HCT116 (cell line): ENCODE measurements at regions not wholly inside any gene's neighbourhood (a gene's known extent, or its start where the extent isn't known, plus 50 kb on each side); places are given as distances from the start of the nearest gene placed in this dataset.

Source experiments
- ATAC-seq: fragments of 200-7000 bp; cut with Tn5 transposase; 2 replicates; pipeline ENCODE4 v1.9.1; 2020; ENCODE audit warnings: mild to moderate bottlenecking, moderate library complexity
- BruUV-seq: library from RNA; stranded (reverse); fragments of 400-500 nt; replicated peaks from 2 replicates; lab custom pipeline; 2021; lab: Mats Ljungman, UMichigan
- CTCF ChIA-PET: fragments of 300-600 bp; sonication (Branson Sonifier 250); formaldehyde crosslinking; loops from one replicate; lab custom pipeline; 2021; ENCODE audit warnings: antibody characterized with exemption; lab: Charles Lee
- POLR2A ChIA-PET: fragments of 300-600, 350-600 bp; sonication (Branson Sonifier 250); formaldehyde crosslinking; loops from one replicate; lab custom pipeline; 2021; ENCODE audit warnings: antibody characterized with exemption; lab: Charles Lee
- RAD21 ChIA-PET, 2 experiments: fragments of 300-600 bp; sonication (Branson Sonifier 250); formaldehyde crosslinking; loops; one replicate each; lab custom pipeline; 2023; ENCODE audit warnings: low total read pairs in 2 of 2; ENCODE audit not compliant: uncharacterized antibody in 2 of 2, unreplicated experiment in 2 of 2, low non-redundant PET in 1 of 2; lab: Charles Lee
- DNase-seq: peaks from one replicate; pipeline ENCODE4 v3.0.0-alpha.2; 2010; ENCODE audit warnings: low read depth, low spot score
- H2AFZ ChIP-seq: fragments of 200-600 bp; shearing (Covaris generic), sonication (generic); 2 replicates; pipeline ENCODE4 v1.6.1; 2017; ENCODE audit warnings: low read depth, mixed run types, mixed read lengths, antibody characterized with exemption, low read length; ENCODE audit not compliant: poor library complexity, severe bottlenecking
- H3K27ac ChIP-seq: 2 replicates; pipeline ENCODE4 v1.5.1; 2012; ENCODE audit warnings: low read depth, low read length
- H3K27me3 ChIP-seq: fragments of 200-600 bp; sonication (generic); 2 replicates; pipeline ENCODE4 v1.6.1; 2016; ENCODE audit warnings: mixed run types, low read length, mixed read lengths; ENCODE audit not compliant: insufficient read depth
- H3K36me3 ChIP-seq, 2 experiments: fragments of 200-500 bp in 1 of 2; fragments of 200-600 bp in 1 of 2; sonication (Bioruptor generic) in 1 of 2; sonication (generic) in 1 of 2; 2 replicates each; pipeline versions ENCODE4 v1.5.1 to v1.6.1; 2014 to 2016; ENCODE audit warnings: low read length in 2 of 2, inconsistent platforms in 1 of 2, mixed read lengths in 1 of 2, mixed run types in 1 of 2; ENCODE audit not compliant: insufficient read depth in 2 of 2, control insufficient read depth in 1 of 2
- H3K4me1 ChIP-seq, 2 experiments: fragments of 200-600 bp in 1 of 2; sonication (generic) in 1 of 2; 2 replicates each; pipeline versions ENCODE4 v1.5.1 to v1.6.1; 2012 to 2017; ENCODE audit warnings: low read length in 2 of 2, inconsistent platforms in 1 of 2, mild to moderate bottlenecking in 1 of 2, mixed read lengths in 1 of 2, mixed run types in 1 of 2, moderate library complexity in 1 of 2; ENCODE audit not compliant: insufficient read depth in 2 of 2, control insufficient read depth in 1 of 2
- H3K4me2 ChIP-seq: fragments of 200-600 bp; sonication (generic); 2 replicates; pipeline ENCODE4 v1.6.1; 2017; ENCODE audit warnings: mixed run types, low read length, mixed read lengths
- H3K4me3 ChIP-seq, 2 experiments: fragments of 200-600 bp in 1 of 2; sonication (generic) in 1 of 2; replicated peaks in 1 of 2; 2 replicates each; pipeline ENCODE4 v1.5.1; 2011 to 2016; ENCODE audit warnings: low read length in 2 of 2, control low read depth in 1 of 2, low read depth in 1 of 2, mild to moderate bottlenecking in 1 of 2, mixed read lengths in 1 of 2, mixed run types in 1 of 2
- H3K79me2 ChIP-seq: fragments of 200-600 bp; sonication (generic); 2 replicates; pipeline ENCODE4 v1.6.1; 2017; ENCODE audit warnings: mild to moderate bottlenecking, mixed run types, low read length, moderate library complexity, mixed read lengths; ENCODE audit not compliant: insufficient read depth
- H3K9ac ChIP-seq: fragments of 200-600 bp; sonication (generic); 2 replicates; pipeline ENCODE4 v1.6.1; 2016; ENCODE audit warnings: low read length, mixed read lengths
- H3K9me2 ChIP-seq: fragments of 200-600 bp; sonication (generic), shearing (Covaris generic); 2 replicates; pipeline ENCODE4 v1.6.1; 2017; ENCODE audit warnings: mixed run types, mild to moderate bottlenecking, moderate library complexity; ENCODE audit not compliant: insufficient read depth
- H3K9me3 ChIP-seq, 2 experiments: fragments of 200-500 bp in 1 of 2; fragments of 200-600 bp in 1 of 2; sonication (Bioruptor generic) in 1 of 2; sonication (generic) in 1 of 2; 2 replicates each; pipeline ENCODE4 v1.6.1; 2014 to 2017; ENCODE audit warnings: low read length in 2 of 2, mixed read lengths in 2 of 2, inconsistent platforms in 1 of 2, low read depth in 1 of 2, mild to moderate bottlenecking in 1 of 2, mixed run types in 1 of 2, moderate library complexity in 1 of 2; ENCODE audit not compliant: control insufficient read depth in 1 of 2, insufficient read depth in 1 of 2
- H4K20me1 ChIP-seq: fragments of 200-600 bp; sonication (generic), shearing (Covaris generic); 2 replicates; pipeline ENCODE4 v1.6.1; 2017; ENCODE audit warnings: mixed run types, mild to moderate bottlenecking, moderate library complexity; ENCODE audit not compliant: insufficient read depth
- EGR1 ChIP-seq: IDR thresholded peaks from 2 replicates; pipeline ENCODE4 v1.6.1; 2012; ENCODE audit warnings: low read depth
- EZH2 ChIP-seq: fragments of 200-600 bp; sonication (generic); IDR thresholded peaks from 2 replicates; pipeline ENCODE4 v1.6.1; 2017; ENCODE audit warnings: antibody characterized with exemption, mixed run types
- EZH2phosphoT487 ChIP-seq: fragments of 200-600 bp; IDR thresholded peaks from 2 replicates; pipeline ENCODE4 v1.6.1; 2018; ENCODE audit warnings: antibody characterized with exemption, borderline replicate concordance
- FOSL1 ChIP-seq: IDR thresholded peaks from 2 replicates; pipeline ENCODE4 v1.6.1; 2012; ENCODE audit warnings: low read depth
- JUND ChIP-seq: IDR thresholded peaks from 2 replicates; pipeline ENCODE4 v1.6.1; 2012
- POLR2AphosphoS5 ChIP-seq: IDR thresholded peaks from 2 replicates; pipeline ENCODE4 v1.6.1; 2011; ENCODE audit warnings: mild to moderate bottlenecking, low read depth, low read length, moderate library complexity
- RAD21 ChIP-seq: IDR thresholded peaks from 2 replicates; pipeline ENCODE4 v1.6.1; 2012; ENCODE audit warnings: low read depth, mild to moderate bottlenecking
- SIN3A ChIP-seq: IDR thresholded peaks from 2 replicates; pipeline ENCODE4 v1.6.1; 2012; ENCODE audit warnings: low read depth
- SP1 ChIP-seq: IDR thresholded peaks from 2 replicates; pipeline ENCODE4 v1.6.1; 2012; ENCODE audit warnings: low read depth
- TCF7L2 ChIP-seq: IDR thresholded peaks from 2 replicates; pipeline ENCODE4 v1.7.0; 2011; ENCODE audit warnings: borderline replicate concordance, inconsistent platforms; ENCODE audit not compliant: insufficient read depth, insufficient read length; ENCODE audit errors: extremely low read depth
- YY1 ChIP-seq: IDR thresholded peaks from 2 replicates; pipeline ENCODE4 v1.6.1; 2011; ENCODE audit warnings: low read length, low read depth, moderate library complexity, mild to moderate bottlenecking; ENCODE audit not compliant: insufficient replicate concordance; ENCODE audit errors: extremely low read depth
- ZFX ChIP-seq: fragments of 450-650 bp; IDR thresholded peaks from 2 replicates; pipeline ENCODE4 v1.6.1; 2017
- intact Hi-C: fragments of 100-400 bp; cut with micrococcal nuclease; formaldehyde crosslinking; loops from 2 replicates; pipeline ENCODE4 v1.10.0; 2022
- TF ChIP-seq, protein P1 (sequence below): IDR thresholded peaks from 2 replicates; pipeline ENCODE4 v1.6.1; 2012
- TF ChIP-seq, protein P2 (sequence below): IDR thresholded peaks from 2 replicates; pipeline ENCODE4 v1.6.1; 2012
- TF ChIP-seq, protein P3 (sequence below), 3 experiments: fragments of 200-600 bp in 1 of 3; sonication (generic) in 1 of 3; IDR thresholded peaks in 2 of 3; conservative IDR thresholded peaks in 1 of 3; 2 replicates each; pipeline ENCODE4 v1.5.1; 2012 to 2017; ENCODE audit warnings: low read depth in 2 of 3, low read length in 2 of 3, antibody characterized with exemption in 1 of 3, borderline replicate concordance in 1 of 3, control low read depth in 1 of 3, mild to moderate bottlenecking in 1 of 3, mixed read lengths in 1 of 3, mixed run types in 1 of 3, moderate library complexity in 1 of 3; ENCODE audit not compliant: insufficient read depth in 1 of 3
- TF ChIP-seq, protein P4 (sequence below): IDR thresholded peaks from 2 replicates; pipeline ENCODE4 v1.6.1; 2012; ENCODE audit warnings: low read depth
- TF ChIP-seq, protein P5 (sequence below): IDR thresholded peaks from 2 replicates; pipeline ENCODE4 v1.6.1; 2011; ENCODE audit warnings: mild to moderate bottlenecking, low read length, moderate library complexity; ENCODE audit not compliant: insufficient replicate concordance; ENCODE audit errors: extremely low read depth

DNA sequence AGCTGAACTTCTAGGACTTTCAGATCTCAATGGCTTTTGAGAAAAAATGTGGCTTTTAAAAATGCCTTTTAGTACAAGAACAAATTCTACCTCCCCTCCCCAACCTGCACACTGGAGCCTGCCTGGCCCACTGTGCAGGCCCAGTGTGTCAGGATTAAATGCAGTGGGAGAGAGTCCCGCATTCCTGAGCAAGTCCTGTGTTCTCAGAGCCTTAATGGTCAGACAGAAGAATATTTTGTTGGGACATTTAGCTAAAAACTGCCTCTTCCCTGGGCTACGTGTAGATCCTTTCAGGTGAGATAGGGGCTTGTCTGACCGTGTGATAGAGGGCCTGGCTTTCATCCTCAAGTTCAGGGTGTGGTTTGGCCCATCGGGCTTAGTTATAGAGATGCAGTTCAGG is 63.1 kb upstream of the ESRRB start:
- intact Hi-C loops, result no loop called here
- no peak overlapping the region for H3K4me2 ChIP-seq
- no peaks in the 10 kb centered on the region for H3K4me1 ChIP-seq
- H3K4me3 ChIP-seq, result no peak overlapping the region
- RAD21 ChIA-PET, result no interaction called here
- H3K79me2 ChIP-seq, result no peaks in the 10 kb centered on the region
- no peaks in the 10 kb centered on the region for H3K9me3 ChIP-seq
- H3K27me3 ChIP-seq, result no peaks in the 10 kb centered on the region
- DNase-seq (no peak), ATAC-seq (no peak)
- H3K9me2 ChIP-seq, result no peaks in the 10 kb centered on the region
- POLR2A ChIA-PET, result no interaction called here
- H3K27ac ChIP-seq, result no peak overlapping the region
- no peak overlapping the region for H3K9ac ChIP-seq
- TF ChIP-seq, protein P1, sequence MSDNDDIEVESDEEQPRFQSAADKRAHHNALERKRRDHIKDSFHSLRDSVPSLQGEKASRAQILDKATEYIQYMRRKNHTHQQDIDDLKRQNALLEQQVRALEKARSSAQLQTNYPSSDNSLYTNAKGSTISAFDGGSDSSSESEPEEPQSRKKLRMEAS, result no peak
- TF ChIP-seq YY1, result no peak
- no peak for TF ChIP-seq SP1
- TF ChIP-seq FOSL1, result no peak
- TF ChIP-seq EZH2, result no peak
- no peak for TF ChIP-seq POLR2AphosphoS5
- TF ChIP-seq, protein P2, sequence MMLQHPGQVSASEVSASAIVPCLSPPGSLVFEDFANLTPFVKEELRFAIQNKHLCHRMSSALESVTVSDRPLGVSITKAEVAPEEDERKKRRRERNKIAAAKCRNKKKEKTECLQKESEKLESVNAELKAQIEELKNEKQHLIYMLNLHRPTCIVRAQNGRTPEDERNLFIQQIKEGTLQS, result no peak
- no peak for TF ChIP-seq TCF7L2
- no peak for TF ChIP-seq JUND
- no peak for TF ChIP-seq SIN3A
- TF ChIP-seq, protein P3, sequence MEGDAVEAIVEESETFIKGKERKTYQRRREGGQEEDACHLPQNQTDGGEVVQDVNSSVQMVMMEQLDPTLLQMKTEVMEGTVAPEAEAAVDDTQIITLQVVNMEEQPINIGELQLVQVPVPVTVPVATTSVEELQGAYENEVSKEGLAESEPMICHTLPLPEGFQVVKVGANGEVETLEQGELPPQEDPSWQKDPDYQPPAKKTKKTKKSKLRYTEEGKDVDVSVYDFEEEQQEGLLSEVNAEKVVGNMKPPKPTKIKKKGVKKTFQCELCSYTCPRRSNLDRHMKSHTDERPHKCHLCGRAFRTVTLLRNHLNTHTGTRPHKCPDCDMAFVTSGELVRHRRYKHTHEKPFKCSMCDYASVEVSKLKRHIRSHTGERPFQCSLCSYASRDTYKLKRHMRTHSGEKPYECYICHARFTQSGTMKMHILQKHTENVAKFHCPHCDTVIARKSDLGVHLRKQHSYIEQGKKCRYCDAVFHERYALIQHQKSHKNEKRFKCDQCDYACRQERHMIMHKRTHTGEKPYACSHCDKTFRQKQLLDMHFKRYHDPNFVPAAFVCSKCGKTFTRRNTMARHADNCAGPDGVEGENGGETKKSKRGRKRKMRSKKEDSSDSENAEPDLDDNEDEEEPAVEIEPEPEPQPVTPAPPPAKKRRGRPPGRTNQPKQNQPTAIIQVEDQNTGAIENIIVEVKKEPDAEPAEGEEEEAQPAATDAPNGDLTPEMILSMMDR (IDR thresholded peaks at IDR 0.05 in 2 of 3, conservative IDR thresholded peaks at IDR 0.05 in 1 of 3; ENCODE audit: borderline replicate concordance in 1 of 3, insufficient read depth in 1 of 3, low read depth in 2 of 3, low read length in 2 of 3), result no peak
- TF ChIP-seq EGR1, result no peak
- TF ChIP-seq EZH2phosphoT487, result no peak
- no peak for TF ChIP-seq ZFX
- TF ChIP-seq RAD21, result no peak
- TF ChIP-seq, protein P4, sequence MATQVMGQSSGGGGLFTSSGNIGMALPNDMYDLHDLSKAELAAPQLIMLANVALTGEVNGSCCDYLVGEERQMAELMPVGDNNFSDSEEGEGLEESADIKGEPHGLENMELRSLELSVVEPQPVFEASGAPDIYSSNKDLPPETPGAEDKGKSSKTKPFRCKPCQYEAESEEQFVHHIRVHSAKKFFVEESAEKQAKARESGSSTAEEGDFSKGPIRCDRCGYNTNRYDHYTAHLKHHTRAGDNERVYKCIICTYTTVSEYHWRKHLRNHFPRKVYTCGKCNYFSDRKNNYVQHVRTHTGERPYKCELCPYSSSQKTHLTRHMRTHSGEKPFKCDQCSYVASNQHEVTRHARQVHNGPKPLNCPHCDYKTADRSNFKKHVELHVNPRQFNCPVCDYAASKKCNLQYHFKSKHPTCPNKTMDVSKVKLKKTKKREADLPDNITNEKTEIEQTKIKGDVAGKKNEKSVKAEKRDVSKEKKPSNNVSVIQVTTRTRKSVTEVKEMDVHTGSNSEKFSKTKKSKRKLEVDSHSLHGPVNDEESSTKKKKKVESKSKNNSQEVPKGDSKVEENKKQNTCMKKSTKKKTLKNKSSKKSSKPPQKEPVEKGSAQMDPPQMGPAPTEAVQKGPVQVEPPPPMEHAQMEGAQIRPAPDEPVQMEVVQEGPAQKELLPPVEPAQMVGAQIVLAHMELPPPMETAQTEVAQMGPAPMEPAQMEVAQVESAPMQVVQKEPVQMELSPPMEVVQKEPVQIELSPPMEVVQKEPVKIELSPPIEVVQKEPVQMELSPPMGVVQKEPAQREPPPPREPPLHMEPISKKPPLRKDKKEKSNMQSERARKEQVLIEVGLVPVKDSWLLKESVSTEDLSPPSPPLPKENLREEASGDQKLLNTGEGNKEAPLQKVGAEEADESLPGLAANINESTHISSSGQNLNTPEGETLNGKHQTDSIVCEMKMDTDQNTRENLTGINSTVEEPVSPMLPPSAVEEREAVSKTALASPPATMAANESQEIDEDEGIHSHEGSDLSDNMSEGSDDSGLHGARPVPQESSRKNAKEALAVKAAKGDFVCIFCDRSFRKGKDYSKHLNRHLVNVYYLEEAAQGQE, result no peak
- TF ChIP-seq, protein P5, sequence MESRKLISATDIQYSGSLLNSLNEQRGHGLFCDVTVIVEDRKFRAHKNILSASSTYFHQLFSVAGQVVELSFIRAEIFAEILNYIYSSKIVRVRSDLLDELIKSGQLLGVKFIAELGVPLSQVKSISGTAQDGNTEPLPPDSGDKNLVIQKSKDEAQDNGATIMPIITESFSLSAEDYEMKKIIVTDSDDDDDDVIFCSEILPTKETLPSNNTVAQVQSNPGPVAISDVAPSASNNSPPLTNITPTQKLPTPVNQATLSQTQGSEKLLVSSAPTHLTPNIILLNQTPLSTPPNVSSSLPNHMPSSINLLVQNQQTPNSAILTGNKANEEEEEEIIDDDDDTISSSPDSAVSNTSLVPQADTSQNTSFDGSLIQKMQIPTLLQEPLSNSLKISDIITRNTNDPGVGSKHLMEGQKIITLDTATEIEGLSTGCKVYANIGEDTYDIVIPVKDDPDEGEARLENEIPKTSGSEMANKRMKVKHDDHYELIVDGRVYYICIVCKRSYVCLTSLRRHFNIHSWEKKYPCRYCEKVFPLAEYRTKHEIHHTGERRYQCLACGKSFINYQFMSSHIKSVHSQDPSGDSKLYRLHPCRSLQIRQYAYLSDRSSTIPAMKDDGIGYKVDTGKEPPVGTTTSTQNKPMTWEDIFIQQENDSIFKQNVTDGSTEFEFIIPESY, result no peak
- TF ChIP-seq, all 23 proteins: peak for 0
- H4K20me1 ChIP-seq, result no peaks in the 10 kb centered on the region
- H3K36me3 ChIP-seq, result no peaks in the 10 kb centered on the region
- BruUV-seq, result no TSS peak
- CTCF ChIA-PET, result no interaction called here
- no peak overlapping the region for H2AFZ ChIP-seq
